OCI-LY7 (cell line): ENCODE measurements at regions not wholly inside any gene's neighbourhood (a gene's known extent, or its start where the extent isn't known, plus 50 kb on each side); places are given as distances from the start of the nearest gene placed in this dataset.

ENCODE experiments used
- BruUV-seq: library from RNA; stranded (reverse); fragments of 400-500 nt; replicated peaks from 2 replicates; lab custom pipeline; 2021; lab: Mats Ljungman, UMichigan
- CTCF ChIA-PET: fragments of 300-600 bp; sonication (Branson Sonifier 250); formaldehyde crosslinking; loops from one replicate; lab custom pipeline; 2022; ENCODE audit warnings: antibody characterized with exemption; ENCODE audit not compliant: unreplicated experiment; lab: Charles Lee
- POLR2A ChIA-PET: fragments of 300-600 bp; sonication (Branson Sonifier 250); formaldehyde crosslinking; loops from one replicate; lab custom pipeline; 2022; ENCODE audit warnings: antibody characterized with exemption; lab: Charles Lee
- DNase-seq: peaks from one replicate; pipeline ENCODE4 v3.0.0-alpha.2; 2015; ENCODE audit warnings: low spot score
- H2AFZ ChIP-seq: fragments of 200-600 bp; sonication (generic), shearing (Covaris generic); 2 replicates; pipeline ENCODE4 v1.6.1; 2014; ENCODE audit warnings: mild to moderate bottlenecking, antibody characterized with exemption, low read length, moderate library complexity
- H3K27ac ChIP-seq: fragments of 200-600 bp; sonication (generic); 2 replicates; pipeline ENCODE4 v1.5.1; 2014; ENCODE audit warnings: mixed run types, low read depth, mild to moderate bottlenecking, moderate library complexity, low read length, inconsistent platforms; ENCODE audit not compliant: poor library complexity, severe bottlenecking
- H3K36me3 ChIP-seq: fragments of 200-600 bp; sonication (generic); 2 replicates; pipeline ENCODE4 v1.6.1; 2014; ENCODE audit warnings: mild to moderate bottlenecking, antibody characterized with exemption, low read length, moderate library complexity, mixed read lengths; ENCODE audit not compliant: insufficient read depth
- H3K4me1 ChIP-seq: fragments of 200-600 bp; sonication (generic); 2 replicates; pipeline ENCODE4 v1.5.1; 2014; ENCODE audit warnings: mild to moderate bottlenecking, low read length; ENCODE audit not compliant: insufficient read depth, poor library complexity, severe bottlenecking
- H3K4me2 ChIP-seq: fragments of 200-600 bp; sonication (generic); 2 replicates; pipeline ENCODE4 v1.6.1; 2014; ENCODE audit warnings: mild to moderate bottlenecking, low read length
- H3K4me3 ChIP-seq: fragments of 200-600 bp; sonication (generic); 2 replicates; pipeline ENCODE4 v1.5.1; 2014; ENCODE audit warnings: mild to moderate bottlenecking, low read depth, low read length; ENCODE audit not compliant: poor library complexity, severe bottlenecking
- H3K79me2 ChIP-seq: fragments of 200-600 bp; sonication (generic); 2 replicates; pipeline ENCODE4 v1.6.1; 2016; ENCODE audit warnings: low read depth, mild to moderate bottlenecking, low read length, moderate library complexity, mixed read lengths; ENCODE audit not compliant: insufficient read depth
- H3K9me2 ChIP-seq: fragments of 200-600 bp; sonication (generic); 2 replicates; pipeline ENCODE4 v1.6.1; 2016; ENCODE audit warnings: mild to moderate bottlenecking, low read length, mixed read lengths; ENCODE audit not compliant: insufficient read depth
- H3K9me3 ChIP-seq: fragments of 200-600 bp; sonication (generic); 2 replicates; pipeline ENCODE4 v1.6.1; 2014; ENCODE audit warnings: mild to moderate bottlenecking, mixed run types, low read length, mixed read lengths
- H4K20me1 ChIP-seq: fragments of 200-600 bp; sonication (generic); 2 replicates; pipeline ENCODE4 v1.6.1; 2014; ENCODE audit warnings: mild to moderate bottlenecking, antibody characterized with exemption, low read length, moderate library complexity, mixed read lengths; ENCODE audit not compliant: insufficient read depth
- EZH2phosphoT487 ChIP-seq: fragments of 200-600 bp; sonication (generic); IDR thresholded peaks from 2 replicates; pipeline ENCODE4 v1.6.1; 2018; ENCODE audit warnings: low read depth, borderline replicate concordance, mild to moderate bottlenecking, mixed run types, antibody characterized with exemption, low read length, moderate library complexity, mixed read lengths
- intact Hi-C: fragments of 100-400 bp; cut with micrococcal nuclease; formaldehyde crosslinking; loops from one replicate; pipeline ENCODE4 v1.10.0; 2022; ENCODE audit not compliant: unreplicated experiment
- TF ChIP-seq, protein P1 (sequence below): fragments of 200-600 bp; sonication (generic); conservative IDR thresholded peaks from 2 replicates; pipeline ENCODE4 v1.5.1; 2014; ENCODE audit warnings: mild to moderate bottlenecking, antibody characterized with exemption, low read length, moderate library complexity, mixed read lengths

DNA sequence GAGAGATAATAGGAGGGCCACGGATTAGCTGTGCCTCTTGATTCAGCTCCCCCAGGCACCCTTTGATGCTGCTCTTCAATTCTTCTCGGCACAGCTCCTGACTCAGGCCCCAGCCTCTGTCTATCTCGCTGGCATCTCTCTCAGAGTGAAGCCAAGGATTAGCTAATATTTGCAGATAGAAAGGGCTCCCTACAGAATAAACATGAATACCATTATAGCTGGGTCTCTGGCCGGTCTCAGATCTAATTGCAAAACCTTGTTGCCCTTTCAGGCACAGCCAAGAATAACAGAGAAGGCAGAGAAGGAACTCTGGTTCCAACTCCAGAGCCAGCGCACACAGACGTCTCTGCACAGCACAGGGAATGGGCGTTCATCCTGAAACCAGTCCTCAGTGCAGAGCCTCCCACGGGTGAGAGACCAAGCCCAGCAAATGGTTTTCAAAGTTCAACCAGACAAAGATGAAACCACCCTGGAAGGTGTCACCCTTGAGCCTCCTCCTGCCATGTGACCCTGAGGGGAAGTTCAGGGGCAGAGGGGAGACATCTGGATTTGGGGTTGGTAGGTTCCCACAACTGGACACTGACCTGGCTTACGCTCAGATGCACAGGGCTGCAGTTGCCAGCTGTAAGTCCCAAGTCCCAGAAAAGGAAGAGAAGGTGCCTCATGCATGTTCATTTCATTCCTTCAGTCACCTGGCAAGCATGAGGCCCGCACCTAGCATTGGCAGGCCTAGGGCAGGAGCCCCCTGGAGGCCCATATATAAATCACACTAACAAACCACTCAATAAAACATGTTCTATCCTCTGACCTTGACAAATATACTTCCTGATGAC, 394.0 kb downstream of the NPHP4 start:
- no TSS peak for BruUV-seq
- no peaks in the 10 kb centered on the region for H3K4me1 ChIP-seq
- POLR2A ChIA-PET: no interaction called here
- no peaks in the 10 kb centered on the region for H3K36me3 ChIP-seq
- no peaks in the 10 kb centered on the region for H3K9me3 ChIP-seq
- H4K20me1 ChIP-seq: no peaks in the 10 kb centered on the region
- intact Hi-C loops: no loop called here
- no peak overlapping the region for H2AFZ ChIP-seq
- no peak overlapping the region for H3K4me3 ChIP-seq
- DNase-seq: peak; percentile 10
- no peaks in the 10 kb centered on the region for H3K79me2 ChIP-seq
- H3K27ac ChIP-seq: no peak overlapping the region
- no peak overlapping the region for H3K4me2 ChIP-seq
- no peaks in the 10 kb centered on the region for H3K9me2 ChIP-seq
- CTCF ChIA-PET: interaction anchor here (0.7 kb wide), 1 partner anchor 22 kb away, joined by 3 read pairs; no protein-coding TSS in a partner anchor
- no peak for TF ChIP-seq EZH2phosphoT487
- TF ChIP-seq, protein P1, sequence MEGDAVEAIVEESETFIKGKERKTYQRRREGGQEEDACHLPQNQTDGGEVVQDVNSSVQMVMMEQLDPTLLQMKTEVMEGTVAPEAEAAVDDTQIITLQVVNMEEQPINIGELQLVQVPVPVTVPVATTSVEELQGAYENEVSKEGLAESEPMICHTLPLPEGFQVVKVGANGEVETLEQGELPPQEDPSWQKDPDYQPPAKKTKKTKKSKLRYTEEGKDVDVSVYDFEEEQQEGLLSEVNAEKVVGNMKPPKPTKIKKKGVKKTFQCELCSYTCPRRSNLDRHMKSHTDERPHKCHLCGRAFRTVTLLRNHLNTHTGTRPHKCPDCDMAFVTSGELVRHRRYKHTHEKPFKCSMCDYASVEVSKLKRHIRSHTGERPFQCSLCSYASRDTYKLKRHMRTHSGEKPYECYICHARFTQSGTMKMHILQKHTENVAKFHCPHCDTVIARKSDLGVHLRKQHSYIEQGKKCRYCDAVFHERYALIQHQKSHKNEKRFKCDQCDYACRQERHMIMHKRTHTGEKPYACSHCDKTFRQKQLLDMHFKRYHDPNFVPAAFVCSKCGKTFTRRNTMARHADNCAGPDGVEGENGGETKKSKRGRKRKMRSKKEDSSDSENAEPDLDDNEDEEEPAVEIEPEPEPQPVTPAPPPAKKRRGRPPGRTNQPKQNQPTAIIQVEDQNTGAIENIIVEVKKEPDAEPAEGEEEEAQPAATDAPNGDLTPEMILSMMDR: peak; percentile 68

DNA sequence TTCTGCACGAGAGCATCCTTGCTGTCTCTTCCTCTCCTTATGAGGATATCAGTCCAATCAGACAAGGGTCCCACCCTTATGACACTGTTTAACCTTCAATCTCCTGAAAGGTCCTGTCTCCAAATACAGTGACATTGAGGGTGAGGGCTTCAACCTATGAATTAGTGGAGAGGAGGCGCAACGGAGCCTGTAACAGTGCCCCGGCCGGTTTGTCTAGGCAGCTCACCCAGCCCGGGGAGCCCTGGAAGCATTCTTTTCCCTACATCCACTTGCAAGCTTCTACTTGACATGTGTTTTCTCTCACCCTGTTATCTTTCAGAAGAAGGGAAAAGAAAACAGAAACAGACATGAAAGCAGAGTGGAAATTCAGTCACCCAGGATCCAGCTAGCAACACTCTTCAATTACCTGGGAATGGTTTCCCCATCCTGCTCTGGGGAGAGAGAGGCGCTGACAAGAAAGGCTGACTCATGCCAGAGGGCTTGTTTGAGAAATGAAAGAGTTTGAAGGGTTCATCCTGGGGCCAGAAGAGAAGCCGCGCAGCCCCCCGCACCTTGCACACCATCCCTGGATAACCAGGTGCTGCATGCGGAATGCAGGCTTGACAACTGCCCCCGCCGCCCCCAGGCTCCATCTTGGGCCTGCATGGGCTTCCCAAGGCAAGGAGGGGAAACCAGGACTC, 394.9 kb downstream of the NPHP4 start:
- Histone ChIP-seq H3K4me1 (no peaks in the 10 kb centered on the region), H3K9me2 (no peaks in the 10 kb centered on the region), H3K79me2 (no peaks in the 10 kb centered on the region), H3K4me3 (no peak overlapping the region), H3K9me3 (no peaks in the 10 kb centered on the region), H4K20me1 (no peaks in the 10 kb centered on the region), H2AFZ (no peak overlapping the region), H3K4me2 (no peak overlapping the region), H3K27ac (no peak overlapping the region), H3K36me3 (no peaks in the 10 kb centered on the region)
- ChIA-PET POLR2A (no interaction called here), CTCF (no interaction called here)
- TF ChIP-seq, protein P1: no peak
- TF ChIP-seq EZH2phosphoT487: no peak
- no TSS peak for BruUV-seq
- intact Hi-C loops: no loop called here
- no peak for DNase-seq

DNA sequence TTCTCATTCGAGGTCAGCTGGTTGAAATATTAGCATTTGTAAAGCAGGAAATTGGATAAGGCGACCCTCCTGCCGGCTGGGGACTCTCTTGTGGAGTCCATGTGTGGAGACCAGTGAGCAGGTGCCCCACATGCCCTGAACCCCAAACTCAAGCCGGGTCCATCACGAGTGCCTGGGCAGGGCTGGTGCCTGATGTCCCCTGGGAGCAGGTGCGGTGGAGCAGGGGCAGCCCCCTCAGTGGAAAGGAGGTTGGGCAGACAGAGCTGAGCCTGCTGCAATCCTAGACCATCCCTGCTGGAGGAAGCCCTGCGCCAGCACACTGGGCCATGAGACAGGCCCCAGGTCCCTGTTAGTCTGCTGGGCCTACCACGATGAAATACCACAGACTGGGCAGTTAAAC, 395.6 kb downstream of the NPHP4 start:
- Histone ChIP-seq H3K9me3 (no peaks in the 10 kb centered on the region), H3K4me1 (no peaks in the 10 kb centered on the region), H3K36me3 (no peaks in the 10 kb centered on the region), H2AFZ (no peak overlapping the region), H3K79me2 (no peaks in the 10 kb centered on the region), H3K27ac (no peak overlapping the region), H3K4me3 (no peak overlapping the region), H3K4me2 (no peak overlapping the region), H3K9me2 (no peaks in the 10 kb centered on the region), H4K20me1 (no peaks in the 10 kb centered on the region)
- intact Hi-C loops: no loop called here
- DNase-seq: no peak
- TF ChIP-seq, protein P1: no peak
- no peak for TF ChIP-seq EZH2phosphoT487
- POLR2A ChIA-PET: no interaction called here
- no TSS peak for BruUV-seq
- CTCF ChIA-PET: no interaction called here
